ENCODE measurements at regions not wholly inside any gene's neighbourhood (a gene's known extent, or its start where the extent isn't known, plus 50 kb on each side); places are given as distances from the start of the nearest gene placed in this dataset.
"Not testable (repeated sequence)": the region's sequence is repeated elsewhere in the genome, so short reads cannot be mapped to it uniquely, and the experiment has no call there.

GRCh38 chr6:25181923-25182322, 97.3 kb upstream of the CARMIL1 start:
- no peak for DNase-seq (ENCODE audit: low spot score)

GRCh38 chr6:25186919-25187318, 92.3 kb upstream of the CARMIL1 start:
- DNase-seq (ENCODE audit: low spot score): no peak

DNA sequence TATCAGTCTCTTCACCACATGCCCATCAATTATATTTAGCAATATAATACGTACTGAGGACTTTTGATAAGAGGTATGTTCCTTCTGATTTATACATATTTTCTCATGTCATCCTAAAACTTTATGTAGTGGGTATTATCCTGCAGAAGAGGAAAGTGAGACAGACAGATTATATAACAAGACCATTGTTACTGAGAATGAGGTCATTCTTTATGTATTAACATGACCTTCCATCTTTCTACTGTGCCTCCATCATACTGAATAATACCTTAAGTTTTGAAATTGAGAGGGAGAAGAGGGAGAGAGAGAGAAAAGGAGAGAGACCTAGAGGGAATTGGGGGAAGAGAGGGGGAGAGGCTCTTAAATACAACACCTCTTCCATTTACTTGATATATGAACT, 90.9 kb upstream of the CARMIL1 start:
- no peak for DNase-seq (ENCODE audit: low spot score)

DNA sequence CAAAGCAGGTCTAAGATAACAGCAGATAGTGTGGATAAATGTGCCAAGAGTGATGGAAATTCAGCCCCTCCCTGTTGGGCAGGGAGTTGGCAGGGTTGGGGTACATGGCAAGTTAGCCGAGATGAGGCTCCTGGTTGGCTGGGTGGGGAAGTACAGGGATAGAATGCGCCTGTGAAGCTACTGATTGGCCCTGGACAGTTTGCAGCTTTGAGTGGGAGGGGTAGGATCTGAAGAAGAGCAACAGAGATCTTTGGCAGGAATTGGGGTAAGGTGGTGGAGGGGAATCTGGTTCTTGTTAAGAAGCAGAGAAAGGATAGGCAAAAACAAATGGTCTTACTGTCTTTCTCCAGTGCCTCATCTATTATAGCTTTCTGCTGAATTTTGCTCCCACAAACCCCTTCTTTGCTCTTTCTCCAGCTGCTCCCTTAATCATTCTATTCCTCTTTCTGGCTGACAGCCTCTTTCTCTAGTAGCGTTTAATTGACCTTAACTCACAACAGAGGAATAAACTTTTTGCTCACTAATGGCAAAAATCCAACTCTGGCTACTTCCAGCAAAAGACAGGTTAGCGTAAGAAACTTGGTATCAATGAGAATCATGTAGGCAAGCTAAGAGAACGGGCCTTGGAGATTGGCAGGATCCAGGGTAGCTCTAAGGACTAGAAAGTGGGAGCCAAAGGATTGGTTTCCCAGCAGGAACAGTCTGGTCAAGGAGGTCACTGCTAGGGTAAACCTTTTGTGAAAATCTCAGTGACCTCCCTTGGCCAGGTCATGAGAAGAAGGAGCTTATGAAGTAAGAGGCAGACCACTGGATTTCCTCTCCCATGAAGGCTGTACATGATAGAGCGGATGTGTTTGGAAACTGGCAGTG, 86.3 kb upstream of the CARMIL1 start:
- DNase-seq (ENCODE audit: low spot score): no peak

GRCh38 chr6:25193460-25194171, 85.6 kb upstream of the CARMIL1 start:
- no peak for DNase-seq (ENCODE audit: low spot score)

- DNase-seq (ENCODE audit: low spot score): no peak
Measured at GRCh38 chr6:25194172-25194678, 84.9 kb upstream of the CARMIL1 start.

GRCh38 chr6:25196464-25196863, 82.7 kb upstream of the CARMIL1 start:
- no peak for DNase-seq (ENCODE audit: low spot score)

GRCh38 chr6:25197111-25197510, 82.1 kb upstream of the CARMIL1 start:
- no peak for DNase-seq (ENCODE audit: low spot score)

DNA sequence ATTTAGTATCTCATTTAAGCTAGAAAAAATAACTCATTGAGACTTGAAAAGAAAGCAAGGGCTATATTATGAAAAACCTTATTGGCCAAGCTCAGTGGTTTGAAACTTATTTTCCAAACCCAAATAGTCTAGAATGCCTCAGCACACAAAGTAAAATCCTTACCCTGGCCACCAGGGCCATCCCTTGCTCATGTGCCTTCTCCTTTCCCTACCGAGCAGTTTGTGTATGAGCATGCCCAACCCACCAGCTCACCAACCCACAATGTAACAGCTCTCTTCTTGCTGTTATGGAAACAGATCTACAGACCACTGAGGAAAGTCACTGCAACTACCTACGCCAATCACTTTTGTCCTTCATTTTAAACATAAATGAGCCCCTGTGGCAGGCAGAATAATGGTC, 79.6 kb upstream of the CARMIL1 start:
- no peak for DNase-seq (ENCODE audit: low spot score)

- DNase-seq (ENCODE audit: low spot score): no peak
Measured at GRCh38 chr6:25202504-25202903, 76.7 kb upstream of the CARMIL1 start.

- no peak for DNase-seq (ENCODE audit: low spot score)
Measured at GRCh38 chr6:25205629-25206028, 73.5 kb upstream of the CARMIL1 start.

DNA sequence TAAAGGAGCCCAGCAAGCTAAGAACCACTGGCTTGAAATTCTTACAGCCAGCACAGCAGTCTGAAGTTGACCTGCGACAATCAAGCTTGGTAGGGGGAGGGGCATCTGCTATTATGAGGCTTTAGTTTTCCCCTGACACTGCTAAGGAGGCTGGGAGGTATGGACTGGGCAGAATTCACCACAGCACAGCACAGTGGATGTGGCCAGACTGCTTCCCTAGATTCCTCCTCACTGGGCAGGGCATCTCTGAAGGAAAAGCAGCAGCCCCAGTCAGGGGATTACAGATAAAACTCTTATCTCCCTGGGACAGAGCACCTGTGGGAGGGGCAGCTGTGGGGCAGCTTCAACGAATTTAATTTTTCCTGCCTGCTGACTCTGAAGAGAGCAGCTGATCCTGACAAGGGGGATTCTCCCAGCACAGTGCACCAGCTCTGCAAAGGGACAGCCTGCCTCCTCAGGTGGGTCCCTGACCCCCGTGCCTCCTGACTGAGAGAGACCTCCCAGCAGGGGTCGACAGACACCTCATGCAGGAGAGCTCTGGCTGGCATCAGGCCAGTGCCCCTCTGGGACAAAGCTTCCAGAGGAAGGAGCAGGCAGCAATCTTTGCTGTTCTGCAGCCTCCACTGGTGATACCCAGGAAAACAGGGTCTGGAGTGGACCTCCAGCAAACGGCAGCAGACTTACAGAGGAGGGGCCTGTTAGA, 71.6 kb upstream of the CARMIL1 start:
- not testable (repeated sequence) for DNase-seq (ENCODE audit: low spot score)

GRCh38 chr6:25215881-25216280, 63.3 kb upstream of the CARMIL1 start:
- DNase-seq (ENCODE audit: low spot score): no peak

DNA sequence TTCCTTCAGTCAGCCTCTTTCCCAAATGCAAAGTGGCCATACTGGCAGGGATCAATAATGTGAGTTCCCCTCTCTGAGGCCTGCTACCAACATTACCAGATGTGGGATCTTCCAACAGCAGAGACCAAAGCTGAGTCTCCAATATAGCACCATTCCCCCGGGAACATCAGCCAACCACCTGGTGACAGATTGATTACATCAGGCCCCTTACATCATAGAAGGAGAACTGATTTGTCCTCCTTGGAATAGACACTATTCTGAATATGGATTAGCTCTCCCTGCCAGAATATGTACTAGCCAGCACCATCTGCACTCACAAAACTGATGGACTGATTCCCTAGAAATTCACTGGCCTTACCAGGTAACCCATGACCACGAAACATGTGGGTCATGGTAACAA, 61.9 kb upstream of the CARMIL1 start:
- DNase-seq (ENCODE audit: low spot score): no peak

- no peak for DNase-seq (ENCODE audit: low spot score)
Measured at GRCh38 chr6:25217829-25218228, 61.3 kb upstream of the CARMIL1 start.

GRCh38 chr6:25218346-25218745, 60.8 kb upstream of the CARMIL1 start:
- DNase-seq (ENCODE audit: low spot score): no peak

DNA sequence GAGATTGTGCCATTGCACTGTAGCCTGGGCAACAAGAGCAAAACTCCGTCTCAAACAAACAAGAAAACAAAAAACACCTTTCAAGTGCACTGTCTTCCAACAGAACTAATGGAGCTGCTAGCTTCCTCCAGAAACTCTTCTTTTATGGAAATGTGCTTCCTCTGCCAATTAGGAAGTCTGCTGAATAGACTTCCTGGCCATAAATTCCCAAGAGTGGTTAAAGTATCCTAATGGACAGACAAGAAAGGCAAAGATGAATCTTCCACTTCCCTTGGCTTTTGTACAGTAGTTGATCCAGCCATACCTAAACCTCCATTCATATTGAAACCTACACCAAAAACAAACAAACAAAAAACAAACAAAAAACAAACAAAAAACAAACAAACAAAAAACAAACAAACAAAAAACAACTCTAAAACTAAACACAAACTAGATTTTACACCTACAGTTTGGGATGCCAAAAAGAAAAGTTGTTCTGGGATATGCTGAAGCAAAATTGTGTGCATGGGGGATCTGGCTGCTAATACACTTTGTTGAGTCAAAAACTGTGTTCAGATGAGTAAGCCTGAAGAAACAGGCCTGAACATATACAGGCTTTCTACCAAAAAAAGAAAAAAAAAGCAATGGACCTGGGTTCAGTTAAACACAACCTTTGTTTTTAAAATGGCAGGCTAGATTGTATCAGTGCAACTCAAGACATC, 59.8 kb upstream of the CARMIL1 start:
- DNase-seq (ENCODE audit: low spot score): no peak

DNA sequence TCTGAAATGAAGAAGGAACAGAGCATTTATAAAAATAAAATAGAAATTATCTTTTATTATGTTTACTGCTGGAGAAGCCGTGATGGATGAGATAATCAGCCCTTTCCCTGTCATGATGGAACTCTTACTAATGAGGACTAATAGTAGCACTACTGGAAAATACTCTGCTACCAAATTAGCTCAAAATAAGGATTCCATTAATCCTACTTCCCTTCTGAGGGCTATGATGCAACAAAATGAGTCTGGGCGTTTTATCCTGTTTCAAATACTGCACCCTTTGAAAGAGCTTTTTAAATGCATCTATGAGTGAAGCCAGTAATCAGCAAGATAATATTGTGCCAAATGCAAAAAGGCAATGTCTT, 59.3 kb upstream of the CARMIL1 start:
- no peak for DNase-seq (ENCODE audit: low spot score)

GRCh38 chr6:25220857-25221256, 58.3 kb upstream of the CARMIL1 start:
- no peak for DNase-seq (ENCODE audit: low spot score)

GRCh38 chr6:25222006-25222678, 57.0 kb upstream of the CARMIL1 start:
- DNase-seq (ENCODE audit: low spot score): no peak

DNA sequence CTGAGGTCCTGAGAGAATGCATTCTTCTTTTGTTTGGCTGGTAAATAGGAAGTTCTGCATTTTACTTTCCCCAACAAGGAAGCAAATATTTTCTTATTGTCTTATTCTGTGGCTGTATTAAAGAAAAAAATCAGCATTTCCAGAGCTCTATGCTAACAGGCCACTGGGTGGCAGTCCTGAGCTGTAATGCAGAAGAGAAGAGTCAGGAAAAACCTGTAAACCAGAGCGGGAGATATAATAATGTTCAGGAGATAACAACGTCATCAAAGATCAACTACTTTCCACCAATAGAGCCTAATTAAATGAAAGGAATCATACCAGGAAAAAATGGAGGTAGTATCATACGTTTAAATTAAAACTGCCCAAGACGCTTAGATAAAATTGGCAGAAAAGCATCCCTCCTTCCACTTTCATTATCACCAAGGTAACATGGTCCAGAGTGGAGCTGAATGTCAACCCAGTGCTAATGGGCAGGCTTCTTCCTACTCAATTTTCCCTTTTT, 55.6 kb upstream of the CARMIL1 start:
- peak; percentile 23 for DNase-seq (ENCODE audit: low spot score)

All from HuH-7.5 (cell line).